ENCODE measurements at regions not wholly inside any gene's neighbourhood (a gene's known extent, or its start where the extent isn't known, plus 50 kb on each side); places are given as distances from the start of the nearest gene placed in this dataset.
"Not testable (repeated sequence)": the region's sequence is repeated elsewhere in the genome, so short reads cannot be mapped to it uniquely, and the experiment has no call there.

DNA sequence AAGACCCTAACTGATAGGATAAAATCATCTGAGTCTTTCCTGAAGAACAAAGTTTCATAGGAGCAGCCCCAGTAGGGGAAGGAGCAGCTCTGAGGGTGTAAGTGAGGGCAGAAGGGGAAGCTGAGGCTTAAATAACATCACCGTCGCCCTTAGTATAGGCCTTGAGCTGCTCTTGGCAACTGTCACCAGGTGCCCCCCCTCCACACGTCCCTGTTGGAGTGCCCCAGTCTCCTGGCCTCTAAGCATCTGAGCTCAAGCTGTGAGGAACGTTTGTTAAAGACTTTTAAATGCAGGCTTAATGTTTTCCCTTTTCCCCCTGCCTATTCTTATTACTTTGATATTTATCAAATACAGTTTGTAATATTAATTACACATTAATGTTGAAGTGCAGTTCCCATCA is 170.6 kb downstream of the ZIC5 start:
- no peak for DNase-seq (ENCODE audit: extremely low read depth in 1 of 11, low read depth in 9 of 11, low spot score in 4 of 11)

DNA sequence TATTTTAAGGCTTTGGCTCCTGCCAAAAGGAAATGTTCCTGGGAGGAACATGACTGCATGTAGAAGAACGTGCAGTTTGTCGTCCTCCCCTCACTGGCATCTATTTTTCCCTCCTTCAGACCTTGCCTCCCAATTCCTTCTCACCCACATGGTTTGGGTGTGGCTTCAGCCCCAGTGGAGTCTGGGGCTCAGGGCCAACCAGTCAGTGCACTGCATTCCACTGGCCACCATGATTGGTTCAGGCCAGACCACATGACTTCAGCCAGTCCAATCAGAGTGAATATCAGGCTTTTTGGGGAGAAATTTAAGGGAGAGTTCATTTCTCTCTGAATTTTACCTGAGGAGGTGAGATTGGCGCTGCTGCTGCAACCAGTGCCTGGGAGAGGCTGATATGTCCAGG is 171.6 kb downstream of the ZIC5 start:
- DNase-seq (ENCODE audit: extremely low read depth in 1 of 11, low read depth in 9 of 11, low spot score in 4 of 11), result no peak

DNA sequence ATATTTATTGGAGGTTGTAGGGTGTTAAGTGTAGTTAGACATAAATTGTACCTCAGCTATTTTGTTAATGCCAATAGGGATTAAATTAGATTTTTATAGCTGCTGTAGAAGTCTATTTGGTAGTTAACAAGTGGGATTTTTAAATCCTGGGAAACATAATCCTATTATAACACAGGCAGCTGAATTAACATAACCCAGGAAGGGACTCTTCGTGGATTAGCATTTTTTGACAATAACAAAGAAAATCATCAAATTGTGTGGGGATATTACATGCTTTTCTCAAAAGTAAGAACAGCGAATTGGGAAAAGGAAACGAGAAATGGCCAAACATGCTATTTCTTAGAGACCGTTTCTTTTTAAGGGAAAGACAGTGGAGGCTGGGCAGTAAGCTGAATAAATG is 172.8 kb downstream of the ZIC5 start:
- DNase-seq (ENCODE audit: extremely low read depth in 1 of 11, low read depth in 9 of 11, low spot score in 4 of 11), result no peak

DNA sequence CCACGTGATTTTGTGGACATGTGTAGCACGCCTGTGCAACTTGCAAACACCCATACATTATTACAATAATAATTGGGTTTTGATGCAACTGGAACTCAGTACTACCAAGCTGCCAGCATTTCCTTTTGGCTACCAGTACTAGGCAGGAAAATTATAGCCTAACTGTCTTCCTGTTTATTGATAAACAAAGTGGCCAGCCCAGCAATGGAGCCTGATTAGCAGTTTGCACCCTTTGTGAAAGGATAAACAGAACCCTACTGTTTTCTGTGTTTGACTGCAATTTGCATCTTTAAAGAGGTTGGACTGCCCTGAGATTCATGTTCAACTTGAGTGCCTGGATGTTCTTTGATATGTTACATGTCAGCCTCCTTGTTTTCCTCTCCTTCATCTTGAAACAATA is 173.9 kb downstream of the ZIC5 start:
- no peak for DNase-seq (ENCODE audit: extremely low read depth in 1 of 11, low read depth in 9 of 11, low spot score in 4 of 11)

DNA sequence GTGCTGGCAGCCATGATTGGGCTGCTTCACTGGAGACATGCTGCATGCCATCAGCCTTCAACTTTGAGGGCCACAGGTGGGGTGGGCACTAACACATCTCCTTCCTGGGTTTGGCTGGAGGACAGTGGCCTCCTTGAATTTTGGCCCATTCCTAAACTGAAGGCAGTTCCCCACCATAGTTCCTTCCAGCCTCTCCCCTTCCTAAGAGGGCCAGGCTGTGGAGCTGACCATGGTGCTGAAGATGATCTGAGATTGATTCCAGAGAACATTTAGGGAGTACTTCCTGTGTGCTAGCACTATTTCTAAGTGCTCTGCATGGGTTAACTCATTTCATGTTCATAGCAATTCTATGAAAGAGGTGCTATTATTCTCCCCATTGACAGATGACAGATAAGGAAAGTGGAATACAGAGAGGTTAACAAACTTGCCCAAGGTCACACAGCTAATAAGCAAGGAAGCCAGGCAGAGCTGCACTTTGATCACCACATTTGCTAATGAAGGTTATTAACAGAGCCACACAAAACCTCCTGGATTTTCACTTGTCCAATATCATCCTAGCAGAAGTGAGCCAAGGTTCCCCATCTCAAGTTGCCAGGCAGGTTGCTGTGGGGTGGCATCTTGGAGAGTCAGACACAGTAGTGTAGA is 175.3 kb downstream of the ZIC5 start:
- DNase-seq (ENCODE audit: extremely low read depth in 1 of 11, low read depth in 9 of 11, low spot score in 4 of 11), result peak; percentile 28 to 73 (median 63)

DNA sequence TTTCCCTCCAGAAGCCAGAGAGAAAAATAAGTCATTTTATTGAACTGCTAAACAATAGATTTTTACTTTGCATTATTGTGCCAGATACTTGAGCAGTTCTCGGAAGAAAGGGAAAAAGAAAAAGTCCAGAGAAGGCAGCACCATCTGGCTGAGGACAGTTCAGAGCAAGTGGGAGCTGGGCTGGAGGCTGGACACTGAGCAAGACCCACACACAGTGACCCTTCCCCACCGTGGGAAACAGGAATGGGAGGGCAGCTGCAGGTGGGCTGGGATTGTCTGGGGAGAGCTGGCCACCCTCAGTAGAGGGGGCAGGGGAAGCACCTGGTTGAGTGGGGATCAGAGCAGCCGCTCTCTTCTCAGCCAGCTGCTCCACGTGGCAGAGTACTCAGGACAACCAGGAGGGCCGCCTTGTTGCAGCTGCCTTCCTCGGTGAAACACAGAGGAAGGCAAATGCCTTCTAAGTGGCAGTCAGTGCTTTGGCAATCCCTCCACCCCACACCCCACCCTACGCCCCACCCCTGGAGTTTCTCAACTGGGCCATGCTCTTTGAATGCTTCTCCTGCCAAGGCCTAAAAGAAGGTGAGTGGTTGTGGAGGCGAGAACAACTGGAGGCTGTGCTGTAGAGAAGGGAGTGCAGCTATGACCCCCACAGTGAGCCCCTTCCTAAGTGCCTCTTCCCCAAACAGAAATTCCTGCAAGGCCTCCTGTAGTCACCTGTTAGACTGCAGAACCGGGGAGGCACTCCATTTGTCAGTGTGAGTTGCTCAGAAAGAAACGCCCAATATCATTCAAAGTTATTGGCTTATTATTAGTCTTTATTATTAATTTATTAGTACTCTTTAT is 179.3 kb downstream of the ZIC5 start:
- no peak for DNase-seq (ENCODE audit: extremely low read depth in 1 of 11, low read depth in 9 of 11, low spot score in 4 of 11)

DNA sequence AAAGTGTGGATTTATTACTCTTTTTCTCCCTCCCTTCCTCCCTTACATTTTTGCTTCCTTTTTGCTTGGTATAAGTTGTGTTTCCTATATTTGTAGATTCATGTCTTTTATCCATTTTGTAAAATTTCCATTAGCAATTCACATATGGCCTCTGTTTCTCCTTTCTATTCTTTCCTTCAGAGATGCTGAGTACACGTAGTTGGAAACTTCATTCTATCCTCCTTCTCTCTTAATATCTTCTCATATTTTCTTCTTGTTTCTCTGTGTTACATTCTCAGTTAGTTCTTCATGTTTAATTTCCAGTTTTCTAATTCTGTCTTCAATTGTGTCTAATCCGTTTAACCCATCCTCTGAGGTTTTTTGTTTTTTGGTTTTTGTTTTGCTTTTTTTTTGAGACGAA is 188.9 kb downstream of the ZIC5 start:
- no peak for DNase-seq (ENCODE audit: extremely low read depth in 1 of 11, low read depth in 9 of 11, low spot score in 4 of 11)

DNA sequence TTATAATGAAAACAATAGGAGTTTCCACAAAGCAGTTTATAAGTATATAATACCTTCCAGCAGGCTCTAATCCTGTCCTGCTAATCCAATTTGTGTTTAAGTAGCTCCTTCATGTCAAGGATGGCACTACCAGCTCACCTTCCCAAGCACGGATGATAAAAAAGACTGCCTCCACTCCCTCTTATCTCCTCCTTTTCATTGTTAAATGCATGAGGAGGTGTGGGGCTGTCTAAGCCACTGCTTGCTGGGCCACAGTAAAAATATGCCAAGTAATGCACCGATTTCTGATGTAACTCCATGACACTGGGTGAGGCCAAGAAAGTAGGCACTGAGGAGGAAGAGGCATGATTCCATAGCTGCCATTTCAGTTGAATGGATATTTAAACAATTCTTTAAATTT is 193.1 kb downstream of the ZIC5 start:
- DNase-seq (ENCODE audit: extremely low read depth in 1 of 11, low read depth in 9 of 11, low spot score in 4 of 11), result no peak

DNA sequence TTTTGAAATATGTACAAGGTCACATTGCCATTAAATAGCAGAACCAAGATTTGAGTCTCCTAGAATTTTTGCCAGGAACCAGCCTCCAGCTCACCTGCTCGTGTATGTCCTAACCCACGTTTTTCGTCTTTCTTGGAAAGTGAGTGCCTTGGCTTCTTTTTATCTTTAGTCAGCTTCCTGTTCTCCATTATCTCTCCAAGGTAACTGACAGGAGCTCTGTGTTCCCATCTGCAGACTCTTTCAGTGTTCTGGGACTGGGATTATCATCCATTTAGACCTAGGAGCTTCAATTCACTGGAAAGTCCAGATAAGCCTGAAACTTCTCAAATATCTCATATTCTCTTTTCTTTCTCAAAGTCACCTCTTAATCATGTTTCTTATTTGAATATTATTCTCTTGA is 193.7 kb downstream of the ZIC5 start:
- no peak for DNase-seq (ENCODE audit: extremely low read depth in 1 of 11, low read depth in 9 of 11, low spot score in 4 of 11)

DNA sequence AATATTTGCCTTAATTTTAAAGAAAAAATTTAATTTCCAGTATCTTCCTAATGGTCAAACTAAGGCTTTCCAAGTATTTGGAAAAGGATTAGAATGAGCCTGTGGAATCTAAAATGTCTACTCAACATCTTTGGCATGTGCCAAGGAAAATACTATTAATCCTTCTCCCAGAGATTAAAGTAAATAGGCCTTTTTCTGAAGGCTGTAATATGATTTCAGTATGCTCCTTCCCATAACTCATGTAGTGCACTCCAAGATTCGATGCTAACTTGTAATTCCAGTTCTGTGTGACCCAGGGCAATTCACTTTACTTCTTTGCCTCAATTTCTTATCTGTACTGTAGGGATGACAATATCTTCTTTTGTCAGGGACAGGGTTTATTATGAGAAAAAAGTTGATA is 196.9 kb downstream of the ZIC5 start:
- DNase-seq (ENCODE audit: extremely low read depth in 1 of 11, low read depth in 9 of 11, low spot score in 4 of 11), result no peak

DNA sequence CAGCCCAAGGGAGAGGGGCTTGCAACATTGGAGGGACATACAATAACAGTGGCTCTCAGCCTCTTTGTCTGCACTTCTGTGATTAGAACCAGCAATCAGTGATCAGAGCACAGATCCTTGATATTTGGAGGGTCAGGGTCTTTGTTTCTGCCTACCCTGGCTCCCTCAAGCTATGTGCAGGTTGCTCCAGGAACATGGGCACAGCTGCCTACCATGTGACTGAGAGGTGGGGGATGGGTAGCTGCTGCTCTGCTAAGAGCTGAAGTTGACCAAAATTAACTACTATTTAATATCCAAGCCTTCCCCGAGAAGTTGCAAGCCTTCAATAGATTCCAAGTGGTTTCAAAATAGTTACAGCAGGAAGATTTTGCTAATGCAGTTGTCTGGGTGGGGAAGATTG is 202.6 kb downstream of the ZIC5 start:
- DNase-seq (ENCODE audit: extremely low read depth in 1 of 11, low read depth in 9 of 11, low spot score in 4 of 11), result no peak

DNA sequence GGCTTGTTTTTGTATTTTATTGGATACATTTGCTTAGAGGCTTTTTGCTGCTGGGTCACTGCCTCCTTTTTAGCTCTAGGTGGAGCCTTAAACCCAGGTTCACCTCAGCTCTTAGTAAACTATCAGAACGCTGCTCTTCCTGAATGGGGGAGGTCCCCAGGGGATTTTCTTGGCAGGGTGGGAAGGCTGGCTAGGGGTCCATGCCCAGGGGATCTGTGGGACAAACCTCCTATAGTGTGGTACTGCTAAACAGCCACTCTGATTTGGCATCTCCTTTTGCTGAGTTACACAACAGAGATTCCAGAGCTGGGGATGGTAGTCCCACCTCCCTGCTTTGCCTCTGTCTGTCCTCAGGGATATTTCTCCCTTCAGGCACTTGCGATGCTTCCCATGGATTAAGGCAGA is 204.9 kb downstream of the ZIC5 start:
- no peak for DNase-seq (ENCODE audit: extremely low read depth in 1 of 11, low read depth in 9 of 11, low spot score in 4 of 11)

DNA sequence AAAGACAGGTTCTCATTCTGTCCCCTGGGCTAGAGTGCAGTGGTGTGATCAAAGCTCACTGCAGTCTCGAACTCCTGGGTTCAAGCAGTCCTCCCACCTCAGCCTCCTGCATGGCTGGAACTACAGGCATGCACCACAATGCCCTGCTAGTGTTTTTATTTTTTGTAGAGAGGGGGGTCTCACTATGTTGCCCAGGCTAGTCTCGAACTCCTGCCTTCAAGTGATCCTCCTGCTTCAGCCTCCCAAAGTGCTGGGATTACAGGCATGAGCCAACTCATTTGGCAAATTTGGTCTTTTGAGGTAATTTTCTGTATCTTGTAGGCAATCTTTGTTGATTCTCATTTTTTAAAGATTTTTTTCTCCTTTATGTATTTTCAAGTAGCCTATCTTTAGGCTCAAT is 205.7 kb downstream of the ZIC5 start:
- DNase-seq (ENCODE audit: extremely low read depth in 1 of 11, low read depth in 9 of 11, low spot score in 4 of 11), result no peak

DNA sequence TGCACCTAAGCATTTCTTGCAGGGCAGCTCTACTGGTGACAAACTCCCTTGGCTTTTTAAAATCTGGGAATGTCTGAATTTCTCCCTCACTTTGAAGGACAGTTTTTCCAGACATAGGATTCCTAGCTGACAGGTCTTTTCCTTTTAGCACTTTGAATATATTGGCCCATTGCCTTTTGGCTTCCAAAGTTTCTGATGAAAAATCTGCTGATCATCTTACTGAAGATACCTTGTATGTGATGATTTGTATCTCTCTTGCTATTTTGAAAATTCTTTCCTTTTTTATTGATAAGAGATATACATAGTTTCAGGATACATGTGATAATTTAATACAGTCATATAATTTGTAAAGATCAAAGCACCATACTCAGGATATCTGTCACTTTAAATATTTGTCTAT is 211.1 kb downstream of the ZIC5 start:
- no peak for DNase-seq (ENCODE audit: extremely low read depth in 1 of 11, low read depth in 9 of 11, low spot score in 4 of 11)

DNA sequence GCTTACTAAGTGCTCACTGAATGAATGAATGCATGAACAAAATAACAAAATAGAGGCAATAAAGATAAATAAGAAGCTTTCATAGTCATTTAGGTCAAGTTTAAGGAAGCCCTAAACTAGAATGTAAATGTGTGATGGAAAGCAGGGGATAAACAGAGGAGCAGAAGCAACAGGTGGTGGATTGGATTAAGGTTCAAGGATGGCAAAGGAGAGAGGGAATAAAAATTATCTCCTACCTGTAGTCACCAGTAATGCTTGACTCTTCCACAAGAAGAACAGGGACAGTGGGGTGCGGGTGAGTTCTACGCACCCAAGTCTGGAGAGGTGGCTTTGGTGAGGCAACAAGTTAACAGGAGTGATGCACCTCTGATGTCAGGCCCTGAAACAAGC is 212.4 kb downstream of the ZIC5 start:
- no peak for DNase-seq (ENCODE audit: extremely low read depth in 1 of 11, low read depth in 9 of 11, low spot score in 4 of 11)

DNA sequence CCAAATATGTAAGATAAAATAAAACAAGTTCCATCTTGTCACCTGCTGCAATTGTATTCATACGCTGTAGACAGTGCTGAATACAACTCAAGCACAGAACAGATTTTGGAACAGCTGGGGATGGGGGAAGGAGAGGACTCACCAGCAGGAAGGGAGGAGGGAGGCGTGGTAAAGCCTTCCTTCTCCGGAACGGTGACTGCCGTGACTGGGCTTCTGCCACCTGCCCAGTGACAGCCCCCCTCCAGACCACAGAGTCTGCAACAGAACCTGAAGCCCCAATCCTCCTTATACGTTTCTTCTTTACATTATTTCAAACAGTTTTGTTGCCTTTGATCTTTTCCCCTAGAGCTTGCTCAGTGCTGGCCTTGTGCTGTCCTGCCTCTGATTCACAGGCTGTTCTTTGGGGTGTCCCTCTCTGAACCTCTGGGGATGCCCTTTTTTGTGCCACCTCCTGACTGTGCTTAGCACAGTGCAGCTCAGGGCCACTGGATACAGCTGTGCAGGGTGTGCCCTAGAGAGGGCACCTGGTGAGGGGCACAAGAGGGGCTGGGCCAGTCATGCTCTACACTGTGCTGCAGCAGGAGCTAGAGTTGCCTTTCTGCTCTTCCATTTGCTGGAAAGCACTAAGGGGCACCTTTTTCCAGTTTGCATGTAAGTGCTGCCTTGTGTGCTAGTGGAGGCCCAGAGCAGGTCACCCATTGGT is 213.0 kb downstream of the ZIC5 start:
- DNase-seq (ENCODE audit: extremely low read depth in 1 of 11, low read depth in 9 of 11, low spot score in 4 of 11), result no peak

DNA sequence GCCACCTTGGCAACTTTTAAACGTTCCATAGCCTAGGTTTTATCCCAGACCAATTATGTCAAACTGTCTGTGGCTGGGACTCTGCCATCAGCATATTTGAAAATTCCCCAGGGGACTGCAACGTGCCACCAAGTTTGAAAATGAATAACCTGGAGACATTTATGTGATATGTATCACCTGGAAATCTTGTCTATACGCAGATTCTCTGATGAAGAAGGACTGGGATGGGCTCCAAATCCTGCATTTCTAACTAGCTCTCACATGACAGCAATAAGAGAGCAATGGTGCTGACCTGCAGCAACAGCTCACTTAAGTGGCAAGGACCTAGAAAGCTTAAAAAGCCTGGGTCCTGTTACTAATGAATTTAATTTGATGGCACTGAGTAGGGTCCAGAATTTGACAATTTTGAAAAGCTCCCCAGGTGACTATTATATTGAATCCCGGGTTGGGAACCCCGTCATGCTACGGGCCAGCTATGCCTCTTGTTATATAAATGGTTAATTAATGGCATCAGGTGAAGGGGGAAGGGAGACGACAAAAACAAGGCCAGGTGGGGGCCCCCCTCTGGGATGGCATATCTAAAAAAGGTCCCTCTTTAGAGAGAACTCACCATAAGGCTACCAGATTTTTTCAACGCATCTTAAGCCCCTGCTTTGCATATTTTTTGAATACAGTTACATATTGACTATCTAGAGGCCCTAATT is 213.7 kb downstream of the ZIC5 start:
- no peak for DNase-seq (ENCODE audit: extremely low read depth in 1 of 11, low read depth in 9 of 11, low spot score in 4 of 11)

DNA sequence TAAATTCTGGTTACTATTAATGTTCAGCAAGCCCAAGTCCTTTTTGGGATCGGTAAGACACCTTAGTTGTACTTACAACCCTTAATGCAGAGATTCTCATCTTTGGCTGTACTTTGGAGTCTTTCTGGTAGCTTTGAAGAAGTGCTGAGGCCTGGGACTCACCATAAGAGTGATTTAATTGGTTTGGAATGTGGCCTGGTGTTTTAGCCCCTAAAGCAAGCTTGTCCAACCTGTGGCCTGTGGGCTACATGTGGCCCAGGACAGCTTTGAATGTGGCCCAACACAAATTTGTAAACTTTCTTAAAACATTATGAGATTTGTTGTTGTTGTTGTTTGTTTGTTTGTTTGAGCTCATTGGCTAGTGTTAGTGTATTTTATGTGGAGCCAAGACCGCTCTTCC is 215.3 kb downstream of the ZIC5 start:
- DNase-seq (ENCODE audit: extremely low read depth in 1 of 11, low read depth in 9 of 11, low spot score in 4 of 11), result no peak

DNA sequence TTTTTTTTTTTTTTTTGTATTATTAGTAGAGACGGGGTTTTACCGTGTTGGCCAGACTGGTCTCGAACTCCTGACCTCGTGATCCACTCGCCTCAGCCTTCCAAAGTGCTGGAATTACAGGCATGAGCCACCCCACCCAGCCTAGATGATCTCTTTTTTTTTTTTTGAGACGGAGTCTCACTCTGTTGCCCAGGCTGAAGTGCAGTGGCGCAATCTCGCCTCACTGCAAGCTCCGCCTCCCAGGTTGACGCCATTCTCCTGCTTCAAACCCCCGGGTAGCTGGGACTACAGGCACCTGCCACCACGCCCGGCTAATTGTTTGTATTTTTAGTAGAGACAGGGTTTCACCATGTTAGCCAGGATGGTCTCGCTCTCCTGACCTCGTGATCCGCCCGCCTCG is 216.8 kb downstream of the ZIC5 start:
- not testable (repeated sequence) for DNase-seq (ENCODE audit: extremely low read depth in 1 of 11, low read depth in 9 of 11, low spot score in 4 of 11)

DNA sequence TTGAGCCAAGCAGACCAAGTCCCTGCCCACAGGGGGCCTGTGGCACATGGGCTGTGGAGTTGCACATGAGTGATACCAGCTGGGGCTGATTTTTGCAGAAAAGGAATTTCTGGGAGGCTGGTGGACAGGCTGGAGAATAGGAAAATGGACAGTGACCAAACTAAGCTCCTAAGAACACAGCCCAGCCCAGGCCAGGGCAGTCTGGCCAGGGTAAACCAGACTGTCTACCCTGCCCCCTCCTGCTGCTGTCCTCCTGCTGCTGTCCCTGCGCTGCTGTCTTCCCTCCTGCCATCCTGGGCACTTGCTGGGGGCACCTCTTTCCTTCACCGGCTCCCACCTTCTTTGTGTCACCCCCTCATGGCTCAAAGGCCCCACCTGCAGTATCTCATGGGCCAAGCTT is 219.2 kb downstream of the ZIC5 start:
- no peak for DNase-seq (ENCODE audit: extremely low read depth in 1 of 11, low read depth in 9 of 11, low spot score in 4 of 11)
